ENCODE measurements at regions not wholly inside any gene's neighbourhood (a gene's known extent, or its start where the extent isn't known, plus 50 kb on each side); places are given as distances from the start of the nearest gene placed in this dataset.

GRCh38 chr7:41188163-41189130 lies 514.4 kb downstream of the INHBA start:
- Histone ChIP-seq H3K27ac (ENCODE audit: low read depth, low read length) (no peak overlapping the region), H3K4me1 (replicated peaks in 1 of 4; ENCODE audit: control insufficient read depth in 3 of 4, insufficient read depth in 4 of 4, low read length in 3 of 4) (no peaks in the 10 kb centered on the region), H3K4me2 (ENCODE audit: insufficient read depth in 1 of 2, low read depth in 2 of 2, low read length in 2 of 2) (no peak overlapping the region), H3K56ac (replicated peaks; ENCODE audit: insufficient read length, low read depth, low read length) (no peak overlapping the region), H2BK120ac (replicated peaks; ENCODE audit: low read depth, low read length) (no peak overlapping the region), H3K4ac (replicated peaks; ENCODE audit: insufficient read length, low read depth, low read length) (no peak overlapping the region), H2BK15ac (ENCODE audit: low read length) (no peak overlapping the region), H3K9ac (replicated peaks in 1 of 4; ENCODE audit: extremely low read depth in 1 of 4, low read depth in 3 of 4, low read length in 3 of 4) (no peak overlapping the region), H3K79me1 (ENCODE audit: low read depth, low read length) (no peaks in the 10 kb centered on the region), H3K4me3 (ENCODE audit: extremely low read depth in 1 of 4, insufficient read depth in 2 of 4, low read depth in 3 of 4, low read length in 4 of 4) (no peak overlapping the region), H2BK5ac (ENCODE audit: low read depth, low read length) (no peak overlapping the region), H2BK20ac (ENCODE audit: low read length) (no peak overlapping the region), H2AFZ (ENCODE audit: low read length) (0 out of 2 replicates have a peak overlapping the region, but pooled peaks have one; percentile 38), H4K5ac (ENCODE audit: insufficient read length, low read depth, low read length) (no peak overlapping the region), H4K8ac (ENCODE audit: extremely low read depth, insufficient read depth, low read length) (no peak overlapping the region), H2AK5ac (ENCODE audit: low read depth, low read length) (no peak overlapping the region), H3K23ac (ENCODE audit: insufficient read length) (no peak overlapping the region), H3K79me2 (ENCODE audit: control insufficient read depth in 1 of 2, insufficient read depth in 2 of 2, low read length in 2 of 2) (no peaks in the 10 kb centered on the region), H3K23me2 (ENCODE audit: low read depth, low read length) (no peaks in the 10 kb centered on the region; the same call in 1 of the 2 replicates), H3K27me3 (replicated peaks in 1 of 4; ENCODE audit: control insufficient read depth in 3 of 4, extremely low read depth in 1 of 4, insufficient read depth in 3 of 4, low read length in 3 of 4) (no peaks in the 10 kb centered on the region), H3K36me3 (ENCODE audit: control insufficient read depth in 2 of 4, insufficient read depth in 4 of 4, low read length in 3 of 4) (no peaks in the 10 kb centered on the region), H2BK12ac (ENCODE audit: low read depth, low read length) (no peak overlapping the region), H4K20me1 (replicated peaks in 1 of 2; ENCODE audit: control insufficient read depth in 1 of 2, insufficient read depth in 2 of 2, low read length in 2 of 2) (no peaks in the 10 kb centered on the region), H3K9me3 (ENCODE audit: insufficient read depth in 2 of 2, low read depth in 1 of 2, low read length in 1 of 2) (no peaks in the 10 kb centered on the region), H3K18ac (ENCODE audit: extremely low read depth, low read length) (no peak overlapping the region), H3K14ac (ENCODE audit: insufficient read length) (no peak overlapping the region), H4K91ac (replicated peaks; ENCODE audit: insufficient read length, low read length) (no peak overlapping the region)
- DNase-seq (ENCODE audit: low read depth in 1 of 2, low spot score in 2 of 2): no peak
- ChIA-PET CTCF (ENCODE audit: partially characterized antibody) (interaction anchor here (1.1 kb wide), 1 partner anchor 185 kb away, joined by 5 read pairs; no protein-coding TSS in a partner anchor), POLR2A (ENCODE audit: partially characterized antibody) (no interaction called here)
- WGBS, 2 experiments (ENCODE audit: extremely low coverage in 1 of 2, insufficient coverage in 1 of 2, insufficient read length in 1 of 2, insufficient replicate concordance in 2 of 2, low coverage in 1 of 2, low lambda C conversion rate in 2 of 2, missing lambda C conversion rate in 1 of 2): 79 to 100% methylated on average over 1 to 8 of the region's 8 CpGs
- no peak for FAIRE-seq
- no peak for TF ChIP-seq EZH2 (IDR thresholded peaks at IDR 0.05; ENCODE audit: low read depth, low read length, severe bottlenecking)
- no peak for TF ChIP-seq SIX5 (IDR thresholded peaks at IDR 0.05; ENCODE audit: low read depth, low read length)
- TF ChIP-seq CEBPB (IDR thresholded peaks at IDR 0.05; ENCODE audit: low read depth, low read length): no peak
- TF ChIP-seq KDM4A (IDR thresholded peaks at IDR 0.05; ENCODE audit: low read depth, low read length, severe bottlenecking): no peak
- no peak for TF ChIP-seq CBX8 (IDR thresholded peaks at IDR 0.05; ENCODE audit: borderline replicate concordance, low read depth, low read length)
- no peak for TF ChIP-seq CHD1 (IDR thresholded peaks at IDR 0.05; ENCODE audit: low read depth, low read length)
- TF ChIP-seq GTF2F1 (IDR thresholded peaks at IDR 0.05; ENCODE audit: borderline replicate concordance, low read depth, low read length): no peak
- TF ChIP-seq PHF8 (conservative IDR thresholded peaks at IDR 0.05; ENCODE audit: low read depth, low read length): no peak
- TF ChIP-seq JUND (IDR thresholded peaks at IDR 0.05; ENCODE audit: low read length): no peak
- no peak for TF ChIP-seq SAP30 (IDR thresholded peaks at IDR 0.05; ENCODE audit: insufficient read depth, insufficient replicate concordance, low read length)
- TF ChIP-seq HDAC2 (IDR thresholded peaks at IDR 0.05; ENCODE audit: borderline replicate concordance in 1 of 2, low read depth in 2 of 2, low read length in 2 of 2): no peak
- TF ChIP-seq FOSL1 (IDR thresholded peaks at IDR 0.05; ENCODE audit: insufficient read depth, low read depth, low read length): no peak
